Naive thymus-derived CD8-positive, alpha-beta T cell (primary cell): ENCODE measurements at regions not wholly inside any gene's neighbourhood (a gene's known extent, or its start where the extent isn't known, plus 50 kb on each side); places are given as distances from the start of the nearest gene placed in this dataset.
A peak's percentile ranks its signal among the peaks of the same experiment; 100 is the strongest.
"Not testable (repeated sequence)": the region's sequence is repeated elsewhere in the genome, so short reads cannot be mapped to it uniquely, and the experiment has no call there.

Experiments used
- ATAC-seq, 2 donors: fragments of 150-1000 bp; cut with Tn5 transposase in 1 of 2; sonication (Bioruptor Pico), chemical (Tn5 transposase) in 1 of 2; 1 replicate in 1 of 2; 2 replicates in 1 of 2; pipeline ENCODE4 v1.10.0; 2021; ENCODE audit warnings: mild to moderate bottlenecking in 2 of 2, moderate library complexity in 2 of 2
- POLR2A ChIA-PET: fragments of 350-600 bp; sonication (Branson Sonifier 250); formaldehyde crosslinking; loops from one replicate; lab custom pipeline; 2021; ENCODE audit warnings: antibody characterized with exemption; lab: Charles Lee
- DNase-seq, 10 donors: peaks; one replicate each; pipeline versions ENCODE4 v3.0.0 to v3.0.0-alpha.2; 2020 to 2022
- H3K27ac Mint-ChIP-seq, 10 donors: one replicate each; pipeline ENCODE4 v1.8.0; 2020 to 2022; ENCODE audit warnings: mild to moderate bottlenecking in 10 of 10, mixed read lengths in 10 of 10, moderate library complexity in 4 of 10, inconsistent platforms in 1 of 10
- H3K27me3 Mint-ChIP-seq, 5 donors: one replicate each; pipeline ENCODE4 v1.8.0; 2021 to 2022; ENCODE audit warnings: mixed read lengths in 5 of 5
- H3K36me3 Mint-ChIP-seq, 3 donors: one replicate each; pipeline ENCODE4 v1.8.0; 2020 to 2022; ENCODE audit warnings: mixed read lengths in 3 of 3, mild to moderate bottlenecking in 2 of 3, inconsistent platforms in 1 of 3
- H3K4me1 Mint-ChIP-seq, 4 donors: one replicate each; pipeline ENCODE4 v1.8.0; 2021 to 2022; ENCODE audit warnings: mixed read lengths in 4 of 4
- H3K4me3 Mint-ChIP-seq, 10 donors: one replicate each; pipeline ENCODE4 v1.8.0; 2020 to 2022; ENCODE audit warnings: mild to moderate bottlenecking in 10 of 10, mixed read lengths in 10 of 10, moderate library complexity in 6 of 10, inconsistent platforms in 1 of 10
- H3K9me3 Mint-ChIP-seq, 9 donors: one replicate each; pipeline ENCODE4 v1.8.0; 2020 to 2022; ENCODE audit warnings: mixed read lengths in 9 of 9, mild to moderate bottlenecking in 3 of 9, inconsistent platforms in 1 of 9, moderate library complexity in 1 of 9

- H3K9me3 Mint-ChIP-seq: no peaks in the 10 kb centered on the region
- no peaks in the 10 kb centered on the region for H3K4me1 Mint-ChIP-seq
- ATAC-seq: no peak
- H3K36me3 Mint-ChIP-seq: peaks cover 0 to 8% (median 6%) of the 10 kb centered on the region in 3 donors
- DNase-seq: no peak
- H3K27ac Mint-ChIP-seq: no peak overlapping the region
- no peaks in the 10 kb centered on the region for H3K27me3 Mint-ChIP-seq
- no peak overlapping the region for H3K4me3 Mint-ChIP-seq
- POLR2A ChIA-PET: no interaction called here
These were observed 213.3 kb upstream of the SPRY1 start for GRCh38 chr4:123183308-123183707.

DNA sequence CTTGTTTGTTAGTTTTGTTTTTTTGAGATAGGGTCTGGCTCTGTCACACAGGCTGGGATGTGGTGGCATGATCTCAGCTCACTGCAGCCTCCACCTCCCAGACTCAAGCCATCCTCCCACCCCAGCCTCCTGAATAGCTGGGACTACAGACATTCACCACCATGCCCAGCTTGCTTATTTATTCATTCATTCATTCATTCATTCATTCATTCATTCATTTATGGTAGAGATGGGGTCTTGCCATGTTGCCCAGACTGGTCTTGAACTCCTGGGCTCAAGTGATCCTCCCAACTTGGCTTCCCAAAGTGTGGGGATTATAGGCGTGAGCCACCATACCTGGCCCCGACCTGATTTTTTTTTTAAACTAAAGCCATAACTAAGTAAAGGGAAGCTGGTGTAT lies 212.8 kb upstream of the SPRY1 start:
- DNase-seq, ATAC-seq, H3K9me3 Mint-ChIP-seq, H3K36me3 Mint-ChIP-seq, H3K27ac Mint-ChIP-seq, POLR2A ChIA-PET, H3K27me3 Mint-ChIP-seq, H3K4me3 Mint-ChIP-seq, H3K4me1 Mint-ChIP-seq: not testable (repeated sequence)

- Mint-ChIP-seq H3K36me3 (peaks cover 0 to 10% (median 3%) of the 10 kb centered on the region in 3 donors), H3K27ac (peak overlapping the region in 1 of 10 donors; percentile 43), H3K9me3 (no peaks in the 10 kb centered on the region), H3K4me1 (no peaks in the 10 kb centered on the region), H3K4me3 (no peak overlapping the region), H3K27me3 (no peaks in the 10 kb centered on the region)
- POLR2A ChIA-PET: no interaction called here
- ATAC-seq (no peak), DNase-seq (no peak)
These were observed 209.9 kb upstream of the SPRY1 start for GRCh38 chr4:123186731-123187130.

GRCh38 chr4:123190176-123190575 lies 206.4 kb upstream of the SPRY1 start:
- no peak overlapping the region for H3K27ac Mint-ChIP-seq

DNA sequence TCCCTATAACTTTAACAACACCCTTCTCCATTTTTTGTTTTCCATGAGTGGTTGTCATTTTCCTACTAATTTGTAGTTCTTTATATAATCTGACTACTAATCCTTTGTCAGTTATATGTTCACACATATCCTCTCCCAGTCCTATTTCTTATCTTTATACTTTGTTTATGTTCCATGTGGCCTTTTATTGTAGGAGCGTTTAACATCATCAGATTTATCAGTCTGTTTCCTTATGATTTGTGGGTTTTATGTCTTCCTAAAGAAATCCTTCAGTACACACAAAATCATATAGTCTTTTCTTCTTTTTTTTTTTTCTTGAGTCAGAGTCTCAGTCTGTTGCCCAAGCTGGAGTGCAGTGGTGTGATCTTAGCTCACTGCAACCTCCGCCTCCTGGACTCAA lies 204.9 kb upstream of the SPRY1 start:
- Mint-ChIP-seq H3K4me1 (no peaks in the 10 kb centered on the region), H3K4me3 (no peak overlapping the region), H3K27ac (peak overlapping the region in 1 of 10 donors; percentile 35), H3K27me3 (no peaks in the 10 kb centered on the region), H3K36me3 (peaks cover 0 to 20% (median 5%) of the 10 kb centered on the region in 3 donors), H3K9me3 (no peaks in the 10 kb centered on the region)
- no peak for ATAC-seq
- POLR2A ChIA-PET: no interaction called here
- no peak for DNase-seq

More at GRCh38 chr4:123190176-123190575, 206.4 kb upstream of the SPRY1 start:
- H3K4me1 Mint-ChIP-seq: no peaks in the 10 kb centered on the region
- POLR2A ChIA-PET: no interaction called here
- H3K4me3 Mint-ChIP-seq: no peak overlapping the region
- H3K36me3 Mint-ChIP-seq: peaks cover 0 to 14% (median 3%) of the 10 kb centered on the region in 3 donors
- H3K27me3 Mint-ChIP-seq: no peaks in the 10 kb centered on the region
- no peaks in the 10 kb centered on the region for H3K9me3 Mint-ChIP-seq
- DNase-seq (no peak), ATAC-seq (no peak)

DNA sequence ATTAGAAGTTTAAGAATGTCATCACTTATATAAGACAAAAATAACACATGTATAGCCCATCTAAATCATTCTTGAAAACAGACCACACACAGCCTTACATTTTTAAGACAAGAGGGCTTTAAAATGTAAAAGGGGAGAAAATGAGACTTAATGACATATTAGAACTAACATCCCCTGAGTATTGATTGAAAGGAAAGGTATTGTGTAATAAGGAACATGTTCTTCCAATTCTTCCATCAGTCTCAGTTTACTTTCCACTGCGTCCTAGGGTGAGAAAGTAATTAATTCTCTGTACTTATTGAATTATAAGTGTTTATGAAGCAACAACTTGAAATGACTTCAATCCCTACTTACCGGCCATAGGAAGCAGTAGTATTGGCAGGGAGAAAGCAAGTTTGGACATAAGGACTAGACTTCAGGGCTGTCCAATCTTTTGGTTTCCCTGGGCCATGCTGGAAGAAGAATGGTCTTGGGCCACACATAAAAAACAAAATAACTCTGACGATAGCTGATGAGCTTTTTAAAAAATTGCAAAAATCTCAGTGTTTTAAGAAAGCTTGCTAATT lies 202.7 kb upstream of the SPRY1 start:
- DNase-seq (no peak), ATAC-seq (no peak)
- H3K9me3 Mint-ChIP-seq: no peaks in the 10 kb centered on the region
- POLR2A ChIA-PET: no interaction called here
- H3K4me1 Mint-ChIP-seq: no peaks in the 10 kb centered on the region
- no peak overlapping the region for H3K27ac Mint-ChIP-seq
- peaks cover 0 to 20% (median 5%) of the 10 kb centered on the region in 3 donors for H3K36me3 Mint-ChIP-seq
- H3K4me3 Mint-ChIP-seq: no peak overlapping the region
- H3K27me3 Mint-ChIP-seq: no peaks in the 10 kb centered on the region

- POLR2A ChIA-PET: no interaction called here
- Mint-ChIP-seq H3K4me1 (peaks cover 0 to under 1% (median 0%) of the 10 kb centered on the region in 4 donors), H3K27me3 (no peaks in the 10 kb centered on the region), H3K9me3 (no peaks in the 10 kb centered on the region), H3K27ac (no peak overlapping the region), H3K4me3 (no peak overlapping the region), H3K36me3 (peaks cover 2 to 21% (median 11%) of the 10 kb centered on the region in 3 donors)
- DNase-seq: no peak
- no peak for ATAC-seq
These were observed 197.9 kb upstream of the SPRY1 start for GRCh38 chr4:123198706-123199105.

DNA sequence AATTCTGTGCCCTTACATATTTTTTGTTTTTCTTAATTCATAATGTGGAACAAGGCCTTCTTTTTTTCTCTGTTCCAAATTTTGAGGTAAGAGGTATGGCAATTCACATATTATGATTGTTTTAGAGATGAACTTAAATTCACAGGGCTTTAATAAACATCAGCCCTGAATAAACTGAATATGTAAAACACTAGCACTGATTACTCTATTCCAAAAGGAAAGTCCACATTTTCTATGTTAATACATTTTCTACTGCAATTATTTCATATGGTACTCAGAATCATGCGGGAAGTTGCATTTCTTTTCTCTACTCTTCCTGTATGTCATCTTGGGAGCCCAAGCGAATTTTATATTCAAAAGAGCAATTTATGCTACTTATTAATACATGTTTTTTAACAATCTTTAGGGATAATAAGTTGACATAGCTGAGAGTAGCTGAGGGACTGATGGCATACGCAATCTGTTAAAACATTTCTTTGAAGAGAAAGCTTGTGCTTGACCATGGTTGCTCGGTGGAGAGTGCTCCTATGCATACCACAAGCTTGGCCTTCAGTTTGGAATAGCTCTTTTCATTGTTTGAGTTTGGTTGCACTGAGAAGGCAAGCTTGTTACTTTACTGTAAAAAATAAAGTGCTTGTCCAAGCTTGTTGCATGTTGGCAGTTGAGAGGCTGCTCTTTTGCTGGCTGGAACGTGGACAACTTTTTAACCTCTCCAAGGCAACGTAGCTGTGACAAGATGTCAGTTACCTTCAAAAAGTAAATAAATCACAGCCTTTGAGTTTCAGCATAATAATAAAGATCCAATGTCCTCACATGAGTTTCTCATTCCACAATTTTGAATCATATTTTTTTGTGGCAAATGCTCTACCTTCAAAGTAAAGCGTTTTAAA lies 196.3 kb upstream of the SPRY1 start:
- Mint-ChIP-seq H3K27ac (no peak overlapping the region), H3K36me3 (peaks cover 7 to 23% (median 16%) of the 10 kb centered on the region in 3 donors), H3K4me3 (no peak overlapping the region), H3K27me3 (no peaks in the 10 kb centered on the region), H3K9me3 (no peaks in the 10 kb centered on the region), H3K4me1 (peaks cover 0 to 5% (median 0%) of the 10 kb centered on the region in 4 donors)
- ATAC-seq: no peak
- no peak for DNase-seq
- POLR2A ChIA-PET: no interaction called here

- H3K4me3 Mint-ChIP-seq: no peak overlapping the region
- no peak for ATAC-seq
- POLR2A ChIA-PET: no interaction called here
- no peak for DNase-seq
- H3K27me3 Mint-ChIP-seq: no peaks in the 10 kb centered on the region
- H3K36me3 Mint-ChIP-seq: peaks cover 11 to 28% (median 16%) of the 10 kb centered on the region in 3 donors
- H3K4me1 Mint-ChIP-seq: peaks cover 0 to 5% (median 0%) of the 10 kb centered on the region in 4 donors
- no peak overlapping the region for H3K27ac Mint-ChIP-seq
- no peaks in the 10 kb centered on the region for H3K9me3 Mint-ChIP-seq
These were observed 191.9 kb upstream of the SPRY1 start for GRCh38 chr4:123204737-123205136.

DNA sequence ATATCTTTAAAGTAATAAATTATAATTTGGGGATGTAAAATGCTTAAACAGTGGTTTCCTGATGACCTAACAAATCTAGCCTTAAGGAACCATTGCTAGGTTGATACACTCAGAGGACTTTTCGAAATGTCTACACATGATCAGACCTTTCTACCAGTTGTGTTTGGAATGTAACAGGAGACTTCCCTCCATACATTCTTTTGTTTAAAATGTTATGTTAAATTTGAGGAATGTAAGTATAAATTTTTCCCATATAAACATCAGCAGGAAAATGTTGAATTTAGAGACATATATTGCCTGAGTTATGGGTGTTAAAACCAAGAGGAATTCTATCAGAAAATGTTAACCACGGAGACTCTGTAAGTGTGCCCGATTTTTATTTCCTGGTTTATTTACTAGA lies 190.6 kb upstream of the SPRY1 start:
- peaks cover 11 to 28% (median 20%) of the 10 kb centered on the region in 3 donors for H3K36me3 Mint-ChIP-seq
- DNase-seq (no peak), ATAC-seq (no peak)
- POLR2A ChIA-PET: no interaction called here
- H3K9me3 Mint-ChIP-seq: no peaks in the 10 kb centered on the region
- no peak overlapping the region for H3K4me3 Mint-ChIP-seq
- peaks cover 0 to 5% (median 0%) of the 10 kb centered on the region in 4 donors for H3K4me1 Mint-ChIP-seq
- H3K27me3 Mint-ChIP-seq: no peaks in the 10 kb centered on the region
- H3K27ac Mint-ChIP-seq: no peak overlapping the region

DNA sequence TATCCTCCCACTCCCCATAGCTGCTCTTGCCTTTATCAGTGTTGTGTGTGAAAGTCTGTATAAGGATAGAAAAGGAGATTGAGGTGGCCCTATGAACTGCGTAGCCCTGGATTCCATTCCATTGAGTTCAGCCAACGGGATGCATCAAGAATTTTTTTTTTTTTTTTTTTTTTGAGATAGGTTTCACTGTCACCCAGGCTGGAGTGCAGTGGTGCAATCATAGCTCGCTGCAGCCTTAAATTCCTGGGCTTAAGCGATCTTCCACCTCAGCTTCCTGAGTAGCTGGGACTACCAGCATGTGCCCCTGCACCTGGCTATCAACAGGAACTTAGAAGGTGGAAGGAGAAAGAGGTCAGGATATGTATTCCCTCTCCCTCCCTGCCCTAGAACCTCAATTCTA lies 187.2 kb upstream of the SPRY1 start:
- H3K36me3 Mint-ChIP-seq: peaks cover 4 to 25% (median 8%) of the 10 kb centered on the region in 3 donors
- POLR2A ChIA-PET: no interaction called here
- no peak for DNase-seq
- H3K4me3 Mint-ChIP-seq: no peak overlapping the region
- H3K9me3 Mint-ChIP-seq: no peaks in the 10 kb centered on the region
- no peak overlapping the region for H3K27ac Mint-ChIP-seq
- H3K4me1 Mint-ChIP-seq: no peaks in the 10 kb centered on the region
- no peaks in the 10 kb centered on the region for H3K27me3 Mint-ChIP-seq
- ATAC-seq: no peak

DNA sequence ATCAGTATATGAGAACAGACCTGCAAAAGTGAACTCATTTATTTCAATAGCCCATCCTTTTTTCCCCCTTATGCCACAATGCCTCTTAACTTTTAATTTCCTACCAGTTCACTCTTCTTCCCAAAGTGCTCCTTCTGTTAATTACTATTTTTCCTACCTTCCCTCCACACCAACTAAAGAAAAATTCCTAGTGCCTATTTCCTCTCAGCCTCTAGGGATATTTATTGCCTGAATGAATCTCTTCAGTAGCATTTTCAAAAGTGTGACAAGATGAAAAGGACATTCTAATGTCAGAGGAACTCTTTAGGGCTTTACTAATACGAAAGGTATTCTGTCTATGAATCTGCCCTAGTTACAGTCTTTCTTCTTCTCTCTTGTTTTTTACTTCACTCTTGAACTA lies 181.1 kb upstream of the SPRY1 start:
- Mint-ChIP-seq H3K27me3 (no peaks in the 10 kb centered on the region), H3K4me3 (no peak overlapping the region), H3K27ac (no peak overlapping the region)

GRCh38 chr4:123216543-123216942 lies 180.1 kb upstream of the SPRY1 start:
- Mint-ChIP-seq H3K4me1 (no peaks in the 10 kb centered on the region), H3K27me3 (no peaks in the 10 kb centered on the region), H3K9me3 (no peaks in the 10 kb centered on the region), H3K36me3 (peaks cover 6 to 22% (median 6%) of the 10 kb centered on the region in 3 donors), H3K4me3 (no peak overlapping the region), H3K27ac (no peak overlapping the region)
- no peak for DNase-seq
- POLR2A ChIA-PET: no interaction called here
- ATAC-seq: no peak

More for the DNA sequence above, 181.1 kb upstream of the SPRY1 start:
- ATAC-seq (no peak), DNase-seq (no peak)
- Mint-ChIP-seq H3K9me3 (no peaks in the 10 kb centered on the region), H3K36me3 (peaks cover 6 to 15% (median 6%) of the 10 kb centered on the region in 3 donors), H3K4me1 (no peaks in the 10 kb centered on the region)
- POLR2A ChIA-PET: no interaction called here
